Nephron progenitor cell (in vitro differentiated cells): ENCODE measurements at regions not wholly inside any gene's neighbourhood (a gene's known extent, or its start where the extent isn't known, plus 50 kb on each side); places are given as distances from the start of the nearest gene placed in this dataset.

Source experiments
- DNase-seq: peaks from one replicate; pipeline ENCODE4 v3.0.0; 2021
- H3K27ac Mint-ChIP-seq: 2 replicates; pipeline ENCODE4 v1.8.0; 2021; ENCODE audit warnings: mild to moderate bottlenecking, moderate library complexity, mixed read lengths
- H3K27me3 Mint-ChIP-seq: 2 replicates; pipeline ENCODE4 v1.8.0; 2021; ENCODE audit warnings: mild to moderate bottlenecking, low read depth, mixed read lengths; ENCODE audit not compliant: poor library complexity
- H3K36me3 Mint-ChIP-seq: 2 replicates; pipeline ENCODE4 v1.8.0; 2021; ENCODE audit warnings: low read depth, mixed read lengths
- H3K4me1 Mint-ChIP-seq: 2 replicates; pipeline ENCODE4 v1.8.0; 2021; ENCODE audit warnings: mixed read lengths
- H3K4me3 Mint-ChIP-seq: 2 replicates; pipeline ENCODE4 v1.8.0; 2021; ENCODE audit warnings: mild to moderate bottlenecking, moderate library complexity, mixed read lengths
- H3K9me3 Mint-ChIP-seq: 2 replicates; pipeline ENCODE4 v1.8.0; 2021; ENCODE audit warnings: mild to moderate bottlenecking, moderate library complexity, mixed read lengths
- CTCF ChIP-seq: fragments of 200-600 bp; sonication (generic); IDR thresholded peaks from 2 replicates; pipeline ENCODE4 v1.5.0; 2021; ENCODE audit warnings: antibody characterized with exemption

- Mint-ChIP-seq H3K27ac (no peak overlapping the region), H3K36me3 (no peaks in the 10 kb centered on the region), H3K9me3 (no peaks in the 10 kb centered on the region)
Measured at GRCh38 chr15:69818529-69818928, 279.2 kb downstream of the TLE3 start.

GRCh38 chr15:69819371-69819770 is 278.3 kb downstream of the TLE3 start:
- DNase-seq: no peak
- Mint-ChIP-seq H3K9me3 (no peaks in the 10 kb centered on the region), H3K4me1 (peaks cover 23% of the 10 kb centered on the region), H3K27me3 (peaks cover 17% of the 10 kb centered on the region), H3K27ac (no peak overlapping the region), H3K36me3 (no peaks in the 10 kb centered on the region), H3K4me3 (no peak overlapping the region)
- TF ChIP-seq CTCF: no peak

More at GRCh38 chr15:69818529-69818928, 279.2 kb downstream of the TLE3 start:
- DNase-seq: no peak
- no peak overlapping the region for H3K4me3 Mint-ChIP-seq
- peaks cover 17% of the 10 kb centered on the region for H3K27me3 Mint-ChIP-seq
- peaks cover 21% of the 10 kb centered on the region for H3K4me1 Mint-ChIP-seq
- TF ChIP-seq CTCF: no peak

- H3K4me1 Mint-ChIP-seq: peaks cover 23% of the 10 kb centered on the region
- no peak for TF ChIP-seq CTCF
- DNase-seq: no peak
- H3K4me3 Mint-ChIP-seq: no peak overlapping the region
- no peaks in the 10 kb centered on the region for H3K9me3 Mint-ChIP-seq
- no peak overlapping the region for H3K27ac Mint-ChIP-seq
- peaks cover 21% of the 10 kb centered on the region for H3K27me3 Mint-ChIP-seq
- H3K36me3 Mint-ChIP-seq: no peaks in the 10 kb centered on the region
Measured at GRCh38 chr15:69820819-69821218, 276.9 kb downstream of the TLE3 start.

- Mint-ChIP-seq H3K4me1 (peaks cover 31% of the 10 kb centered on the region), H3K4me3 (no peak overlapping the region), H3K27ac (no peak overlapping the region), H3K27me3 (peaks cover 17% of the 10 kb centered on the region), H3K36me3 (no peaks in the 10 kb centered on the region), H3K9me3 (no peaks in the 10 kb centered on the region)
- no peak for TF ChIP-seq CTCF
- no peak for DNase-seq
Measured at GRCh38 chr15:69823223-69823907, 274.4 kb downstream of the TLE3 start.

GRCh38 chr15:69824075-69824876 is 273.4 kb downstream of the TLE3 start:
- no peak for DNase-seq
- no peaks in the 10 kb centered on the region for H3K36me3 Mint-ChIP-seq
- no peak overlapping the region for H3K4me3 Mint-ChIP-seq
- H3K27me3 Mint-ChIP-seq: peaks cover 12% of the 10 kb centered on the region
- H3K9me3 Mint-ChIP-seq: no peaks in the 10 kb centered on the region
- H3K27ac Mint-ChIP-seq: no peak overlapping the region
- peaks cover 31% of the 10 kb centered on the region for H3K4me1 Mint-ChIP-seq
- no peak for TF ChIP-seq CTCF
